ENCODE measurements at regions not wholly inside any gene's neighbourhood (a gene's known extent, or its start where the extent isn't known, plus 50 kb on each side); places are given as distances from the start of the nearest gene placed in this dataset.
"Not testable (repeated sequence)": the region's sequence is repeated elsewhere in the genome, so short reads cannot be mapped to it uniquely, and the experiment has no call there.

GRCh38 chr4:116097353-116097752, 983.9 kb upstream of the NDST4 start:
- CTCF ChIA-PET; H3K27ac ChIP-seq (ENCODE audit: insufficient read depth in 1 of 2, low read depth in 1 of 2, low read length in 2 of 2, poor library complexity in 1 of 2, severe bottlenecking in 2 of 2); H3K4me3 ChIP-seq (ENCODE audit: control insufficient read depth in 1 of 7, extremely low read depth in 1 of 7, insufficient read depth in 4 of 7, low read depth in 2 of 7, low read length in 6 of 7); DNase-seq; H3K36me3 ChIP-seq (ENCODE audit: control insufficient read depth in 4 of 4, insufficient read depth in 4 of 4, low read length in 3 of 4); H3K4me1 ChIP-seq (ENCODE audit: control extremely low read depth in 1 of 4, control insufficient read depth in 4 of 4, insufficient read depth in 4 of 4, low read length in 3 of 4); H3K27me3 ChIP-seq (replicated peaks in 2 of 5; ENCODE audit: control insufficient read depth in 4 of 5, insufficient read depth in 5 of 5, low read length in 4 of 5); POLR2A ChIA-PET: not testable (repeated sequence)
- H3K9me3 ChIP-seq (ENCODE audit: control extremely low read depth in 1 of 5, control insufficient read depth in 4 of 5, insufficient read depth in 2 of 5, low read depth in 1 of 5, low read length in 4 of 5) = peaks cover 0 to 10% (median 2%) of the 10 kb centered on the region in 5 experiments
- WGBS (ENCODE audit: insufficient coverage) = 94% methylated on average over 3 of the region's 3 CpGs

GRCh38 chr4:116092961-116093360, 979.5 kb upstream of the NDST4 start:
- peaks cover 0 to 7% (median 2%) of the 10 kb centered on the region in 5 experiments for H3K9me3 ChIP-seq (ENCODE audit: control extremely low read depth in 1 of 5, control insufficient read depth in 4 of 5, insufficient read depth in 2 of 5, low read depth in 1 of 5, low read length in 4 of 5)
- no peak overlapping the region for H3K27ac ChIP-seq (ENCODE audit: insufficient read depth in 1 of 2, low read depth in 1 of 2, low read length in 2 of 2, poor library complexity in 1 of 2, severe bottlenecking in 2 of 2)
- H3K4me3 ChIP-seq (ENCODE audit: control insufficient read depth in 1 of 7, extremely low read depth in 1 of 7, insufficient read depth in 4 of 7, low read depth in 2 of 7, low read length in 6 of 7) = no peak overlapping the region
- H3K4me1 ChIP-seq (ENCODE audit: control extremely low read depth in 1 of 4, control insufficient read depth in 4 of 4, insufficient read depth in 4 of 4, low read length in 3 of 4) = no peaks in the 10 kb centered on the region
- WGBS (ENCODE audit: insufficient coverage) = 94% methylated on average over 3 of the region's 3 CpGs
- CTCF ChIA-PET = no interaction called here
- H3K36me3 ChIP-seq (ENCODE audit: control insufficient read depth in 4 of 4, insufficient read depth in 4 of 4, low read length in 3 of 4) = no peaks in the 10 kb centered on the region
- no peak for DNase-seq
- H3K27me3 ChIP-seq (replicated peaks in 2 of 5; ENCODE audit: control insufficient read depth in 4 of 5, insufficient read depth in 5 of 5, low read length in 4 of 5) = no peaks in the 10 kb centered on the region
- POLR2A ChIA-PET = no interaction called here

GRCh38 chr4:116088771-116089170, 975.4 kb upstream of the NDST4 start:
- H3K4me1 ChIP-seq (ENCODE audit: control extremely low read depth in 1 of 4, control insufficient read depth in 4 of 4, insufficient read depth in 4 of 4, low read length in 3 of 4) = no peaks in the 10 kb centered on the region
- no peak overlapping the region for H3K27ac ChIP-seq (ENCODE audit: insufficient read depth in 1 of 2, low read depth in 1 of 2, low read length in 2 of 2, poor library complexity in 1 of 2, severe bottlenecking in 2 of 2)
- ChIA-PET CTCF (interaction anchor here (1.2 kb wide), 1 partner anchor 32 kb away, joined by 5 read pairs; no protein-coding TSS in a partner anchor), POLR2A (no interaction called here)
- no peaks in the 10 kb centered on the region for H3K27me3 ChIP-seq (replicated peaks in 2 of 5; ENCODE audit: control insufficient read depth in 4 of 5, insufficient read depth in 5 of 5, low read length in 4 of 5)
- H3K9me3 ChIP-seq (ENCODE audit: control extremely low read depth in 1 of 5, control insufficient read depth in 4 of 5, insufficient read depth in 2 of 5, low read depth in 1 of 5, low read length in 4 of 5) = no peaks in the 10 kb centered on the region
- H3K4me3 ChIP-seq (ENCODE audit: control insufficient read depth in 1 of 7, extremely low read depth in 1 of 7, insufficient read depth in 4 of 7, low read depth in 2 of 7, low read length in 6 of 7) = no peak overlapping the region
- no peak for DNase-seq
- H3K36me3 ChIP-seq (ENCODE audit: control insufficient read depth in 4 of 4, insufficient read depth in 4 of 4, low read length in 3 of 4) = no peaks in the 10 kb centered on the region

- Histone ChIP-seq H3K36me3 (ENCODE audit: control insufficient read depth in 4 of 4, insufficient read depth in 4 of 4, low read length in 3 of 4) (no peaks in the 10 kb centered on the region), H3K4me3 (ENCODE audit: control insufficient read depth in 1 of 7, extremely low read depth in 1 of 7, insufficient read depth in 4 of 7, low read depth in 2 of 7, low read length in 6 of 7) (no peak overlapping the region), H3K9me3 (ENCODE audit: control extremely low read depth in 1 of 5, control insufficient read depth in 4 of 5, insufficient read depth in 2 of 5, low read depth in 1 of 5, low read length in 4 of 5) (peaks cover 0 to 4% (median 0%) of the 10 kb centered on the region in 5 experiments), H3K27ac (ENCODE audit: insufficient read depth in 1 of 2, low read depth in 1 of 2, low read length in 2 of 2, poor library complexity in 1 of 2, severe bottlenecking in 2 of 2) (no peak overlapping the region), H3K4me1 (ENCODE audit: control extremely low read depth in 1 of 4, control insufficient read depth in 4 of 4, insufficient read depth in 4 of 4, low read length in 3 of 4) (no peaks in the 10 kb centered on the region), H3K27me3 (replicated peaks in 2 of 5; ENCODE audit: control insufficient read depth in 4 of 5, insufficient read depth in 5 of 5, low read length in 4 of 5) (no peaks in the 10 kb centered on the region)
- ChIA-PET POLR2A (no interaction called here), CTCF (no interaction called here)
- no peak for DNase-seq
- no CpG with 5 or more reads among the region's 5 CpGs for WGBS (ENCODE audit: insufficient coverage)
Observed at GRCh38 chr4:116082808-116083366, 969.5 kb upstream of the NDST4 start.

GRCh38 chr4:116073051-116073450, 959.6 kb upstream of the NDST4 start:
- DNase-seq = no peak
- peaks cover 0 to 2% (median 0%) of the 10 kb centered on the region in 5 experiments for H3K9me3 ChIP-seq (ENCODE audit: control extremely low read depth in 1 of 5, control insufficient read depth in 4 of 5, insufficient read depth in 2 of 5, low read depth in 1 of 5, low read length in 4 of 5)
- ChIA-PET POLR2A (no interaction called here), CTCF (no interaction called here)
- H3K27ac ChIP-seq (ENCODE audit: insufficient read depth in 1 of 2, low read depth in 1 of 2, low read length in 2 of 2, poor library complexity in 1 of 2, severe bottlenecking in 2 of 2) = no peak overlapping the region
- H3K27me3 ChIP-seq (replicated peaks in 2 of 5; ENCODE audit: control insufficient read depth in 4 of 5, insufficient read depth in 5 of 5, low read length in 4 of 5) = no peaks in the 10 kb centered on the region
- H3K36me3 ChIP-seq (ENCODE audit: control insufficient read depth in 4 of 4, insufficient read depth in 4 of 4, low read length in 3 of 4) = no peaks in the 10 kb centered on the region
- 100% methylated on average over 1 of the region's 1 CpG for WGBS (ENCODE audit: insufficient coverage)
- H3K4me3 ChIP-seq (ENCODE audit: control insufficient read depth in 1 of 7, extremely low read depth in 1 of 7, insufficient read depth in 4 of 7, low read depth in 2 of 7, low read length in 6 of 7) = no peak overlapping the region
- no peaks in the 10 kb centered on the region for H3K4me1 ChIP-seq (ENCODE audit: control extremely low read depth in 1 of 4, control insufficient read depth in 4 of 4, insufficient read depth in 4 of 4, low read length in 3 of 4)

GRCh38 chr4:116070283-116070682, 956.9 kb upstream of the NDST4 start:
- Histone ChIP-seq H3K27me3 (replicated peaks in 2 of 5; ENCODE audit: control insufficient read depth in 4 of 5, insufficient read depth in 5 of 5, low read length in 4 of 5) (no peaks in the 10 kb centered on the region), H3K4me1 (ENCODE audit: control extremely low read depth in 1 of 4, control insufficient read depth in 4 of 4, insufficient read depth in 4 of 4, low read length in 3 of 4) (no peaks in the 10 kb centered on the region), H3K4me3 (ENCODE audit: control insufficient read depth in 1 of 7, extremely low read depth in 1 of 7, insufficient read depth in 4 of 7, low read depth in 2 of 7, low read length in 6 of 7) (no peak overlapping the region), H3K9me3 (ENCODE audit: control extremely low read depth in 1 of 5, control insufficient read depth in 4 of 5, insufficient read depth in 2 of 5, low read depth in 1 of 5, low read length in 4 of 5) (no peaks in the 10 kb centered on the region), H3K36me3 (ENCODE audit: control insufficient read depth in 4 of 4, insufficient read depth in 4 of 4, low read length in 3 of 4) (no peaks in the 10 kb centered on the region), H3K27ac (ENCODE audit: insufficient read depth in 1 of 2, low read depth in 1 of 2, low read length in 2 of 2, poor library complexity in 1 of 2, severe bottlenecking in 2 of 2) (no peak overlapping the region)
- POLR2A ChIA-PET = no interaction called here
- CTCF ChIA-PET = no interaction called here
- no peak for DNase-seq

GRCh38 chr4:116066711-116067245, 953.4 kb upstream of the NDST4 start:
- Histone ChIP-seq H3K9me3 (ENCODE audit: control extremely low read depth in 1 of 5, control insufficient read depth in 4 of 5, insufficient read depth in 2 of 5, low read depth in 1 of 5, low read length in 4 of 5) (no peaks in the 10 kb centered on the region), H3K4me1 (ENCODE audit: control extremely low read depth in 1 of 4, control insufficient read depth in 4 of 4, insufficient read depth in 4 of 4, low read length in 3 of 4) (no peaks in the 10 kb centered on the region), H3K36me3 (ENCODE audit: control insufficient read depth in 4 of 4, insufficient read depth in 4 of 4, low read length in 3 of 4) (no peaks in the 10 kb centered on the region), H3K27me3 (replicated peaks in 2 of 5; ENCODE audit: control insufficient read depth in 4 of 5, insufficient read depth in 5 of 5, low read length in 4 of 5) (no peaks in the 10 kb centered on the region), H3K27ac (ENCODE audit: insufficient read depth in 1 of 2, low read depth in 1 of 2, low read length in 2 of 2, poor library complexity in 1 of 2, severe bottlenecking in 2 of 2) (no peak overlapping the region), H3K4me3 (ENCODE audit: control insufficient read depth in 1 of 7, extremely low read depth in 1 of 7, insufficient read depth in 4 of 7, low read depth in 2 of 7, low read length in 6 of 7) (no peak overlapping the region)
- WGBS (ENCODE audit: insufficient coverage) = 96% methylated on average over 3 of the region's 5 CpGs
- POLR2A ChIA-PET = no interaction called here
- CTCF ChIA-PET = no interaction called here
- no peak for DNase-seq

Measured in common myeloid progenitor, CD34-positive (primary cell).